ENCODE measurements at regions not wholly inside any gene's neighbourhood (a gene's known extent, or its start where the extent isn't known, plus 50 kb on each side); places are given as distances from the start of the nearest gene placed in this dataset.

DNA sequence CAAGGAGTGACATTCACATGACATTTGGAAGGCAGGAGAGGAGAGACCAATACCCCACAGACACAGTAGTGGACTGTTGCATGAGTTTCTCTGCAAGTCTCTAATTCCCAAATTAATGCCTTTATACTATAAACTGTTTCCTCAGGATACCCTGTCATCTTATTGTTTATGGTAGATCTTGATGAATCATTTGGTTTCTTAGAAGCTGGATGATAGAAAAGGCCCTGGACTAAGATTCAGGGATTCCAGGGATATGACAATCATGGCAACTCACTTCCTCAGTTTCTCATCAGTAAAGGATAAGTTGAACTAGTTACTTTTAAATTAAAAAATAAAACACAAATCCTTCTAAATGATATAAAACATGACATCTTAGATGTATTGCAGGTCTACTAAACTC, 292.5 kb downstream of the TDRD15 start:
- H3K79me2 ChIP-seq (ENCODE audit: insufficient read depth, low read length) = no peaks in the 10 kb centered on the region
- no peaks in the 10 kb centered on the region for H3K9me3 ChIP-seq (ENCODE audit: low read length)
- no peak overlapping the region for H3K9ac ChIP-seq (ENCODE audit: insufficient read depth, low read depth, low read length)
- H3K4me2 ChIP-seq (ENCODE audit: low read depth, low read length) = no peak overlapping the region
- intact Hi-C loops (cut with micrococcal nuclease; ENCODE audit: unreplicated experiment) = no loop called here
- H3K4me3 ChIP-seq (replicated peaks in 1 of 3; ENCODE audit: insufficient read depth in 1 of 3, low read depth in 2 of 3, low read length in 3 of 3) = no peak overlapping the region
- ATAC-seq = no peak
- no peak for DNase-seq (ENCODE audit: low spot score)
- BruUV-seq (replicated peaks) = no TSS peak
- TF ChIP-seq, protein P1, sequence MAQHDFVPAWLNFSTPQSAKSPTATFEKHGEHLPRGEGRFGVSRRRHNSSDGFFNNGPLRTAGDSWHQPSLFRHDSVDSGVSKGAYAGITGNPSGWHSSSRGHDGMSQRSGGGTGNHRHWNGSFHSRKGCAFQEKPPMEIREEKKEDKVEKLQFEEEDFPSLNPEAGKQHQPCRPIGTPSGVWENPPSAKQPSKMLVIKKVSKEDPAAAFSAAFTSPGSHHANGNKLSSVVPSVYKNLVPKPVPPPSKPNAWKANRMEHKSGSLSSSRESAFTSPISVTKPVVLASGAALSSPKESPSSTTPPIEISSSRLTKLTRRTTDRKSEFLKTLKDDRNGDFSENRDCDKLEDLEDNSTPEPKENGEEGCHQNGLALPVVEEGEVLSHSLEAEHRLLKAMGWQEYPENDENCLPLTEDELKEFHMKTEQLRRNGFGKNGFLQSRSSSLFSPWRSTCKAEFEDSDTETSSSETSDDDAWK (CRISPR knock-in tag; IDR thresholded peaks at IDR 0.05) = no peak
- POLR2A ChIA-PET = no interaction called here
- no peak for FAIRE-seq
- peaks cover 11% of the 10 kb centered on the region; the same call in 1 of the 2 replicates for H3K4me1 ChIP-seq (ENCODE audit: insufficient read depth, low read length)
- no peak overlapping the region for H3K27ac ChIP-seq (ENCODE audit: extremely low read length, insufficient read depth, low read length)
- in situ Hi-C loops (cut with HindIII; ENCODE audit: extremely low pct_ligation_motif_present, low pct_unique_long_range_greater_than_20kb) = no loop called here
- CTCF ChIA-PET (ENCODE audit: low intra/inter-chr PET ratio, low total read pairs) = no interaction called here
- H4K20me1 ChIP-seq (ENCODE audit: insufficient read depth, low read length) = no peaks in the 10 kb centered on the region
- no peaks in the 10 kb centered on the region for H3K36me3 ChIP-seq (replicated peaks in 1 of 2; ENCODE audit: control insufficient read depth in 1 of 2, insufficient read depth in 2 of 2, low read length in 2 of 2)
- no peak overlapping the region for H2AFZ ChIP-seq (ENCODE audit: low read length)
- H3K27me3 ChIP-seq (ENCODE audit: control insufficient read depth in 1 of 2, insufficient read depth in 2 of 2, low read length in 2 of 2) = peaks cover 0 to 5% of the 10 kb centered on the region in 2 experiments; a peak in 1 of 5 replicates

DNA sequence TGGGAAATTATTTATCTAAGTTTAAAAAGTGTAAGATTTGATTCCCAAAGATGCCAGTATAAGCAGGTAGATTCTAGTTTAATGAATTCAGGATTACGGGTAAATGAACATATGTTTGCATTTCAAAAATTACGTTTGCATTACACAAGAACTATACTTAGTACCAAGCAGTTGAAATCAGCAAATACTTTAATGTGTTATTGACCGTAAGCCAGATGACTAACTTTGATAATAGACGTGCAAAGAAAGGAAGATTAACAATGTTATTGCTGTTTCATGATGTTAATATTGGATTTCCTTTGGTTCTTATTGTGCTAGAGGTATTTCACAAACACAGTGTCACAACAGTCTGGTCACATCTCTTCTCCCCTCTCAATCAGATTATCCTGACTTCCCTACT, 294.7 kb downstream of the TDRD15 start:
- Histone ChIP-seq H2AFZ (ENCODE audit: low read length) (no peak overlapping the region), H3K4me1 (ENCODE audit: insufficient read depth, low read length) (peaks cover 15% of the 10 kb centered on the region), H3K4me3 (replicated peaks in 1 of 3; ENCODE audit: insufficient read depth in 1 of 3, low read depth in 2 of 3, low read length in 3 of 3) (no peak overlapping the region), H3K27me3 (ENCODE audit: control insufficient read depth in 1 of 2, insufficient read depth in 2 of 2, low read length in 2 of 2) (peaks cover 0 to 5% of the 10 kb centered on the region in 2 experiments; a peak in 1 of 5 replicates), H3K79me2 (ENCODE audit: insufficient read depth, low read length) (no peaks in the 10 kb centered on the region), H3K4me2 (ENCODE audit: low read depth, low read length) (no peak overlapping the region), H3K9me3 (ENCODE audit: low read length) (no peaks in the 10 kb centered on the region), H3K9ac (ENCODE audit: insufficient read depth, low read depth, low read length) (no peak overlapping the region), H4K20me1 (ENCODE audit: insufficient read depth, low read length) (no peaks in the 10 kb centered on the region), H3K36me3 (replicated peaks in 1 of 2; ENCODE audit: control insufficient read depth in 1 of 2, insufficient read depth in 2 of 2, low read length in 2 of 2) (no peaks in the 10 kb centered on the region), H3K27ac (ENCODE audit: extremely low read length, insufficient read depth, low read length) (no peak overlapping the region)
- ChIA-PET CTCF (ENCODE audit: low intra/inter-chr PET ratio, low total read pairs) (no interaction called here), POLR2A (no interaction called here)
- WGBS (ENCODE audit: low lambda C conversion rate) = 13% methylated on average over 4 of the region's 4 CpGs
- no peak for TF ChIP-seq ZMYM4 (CRISPR knock-in tag; IDR thresholded peaks at IDR 0.05)
- TF ChIP-seq, protein P2, sequence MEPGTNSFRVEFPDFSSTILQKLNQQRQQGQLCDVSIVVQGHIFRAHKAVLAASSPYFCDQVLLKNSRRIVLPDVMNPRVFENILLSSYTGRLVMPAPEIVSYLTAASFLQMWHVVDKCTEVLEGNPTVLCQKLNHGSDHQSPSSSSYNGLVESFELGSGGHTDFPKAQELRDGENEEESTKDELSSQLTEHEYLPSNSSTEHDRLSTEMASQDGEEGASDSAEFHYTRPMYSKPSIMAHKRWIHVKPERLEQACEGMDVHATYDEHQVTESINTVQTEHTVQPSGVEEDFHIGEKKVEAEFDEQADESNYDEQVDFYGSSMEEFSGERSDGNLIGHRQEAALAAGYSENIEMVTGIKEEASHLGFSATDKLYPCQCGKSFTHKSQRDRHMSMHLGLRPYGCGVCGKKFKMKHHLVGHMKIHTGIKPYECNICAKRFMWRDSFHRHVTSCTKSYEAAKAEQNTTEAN (CRISPR knock-in tag; conservative IDR thresholded peaks at IDR 0.05) = no peak
- TF ChIP-seq, protein P3, sequence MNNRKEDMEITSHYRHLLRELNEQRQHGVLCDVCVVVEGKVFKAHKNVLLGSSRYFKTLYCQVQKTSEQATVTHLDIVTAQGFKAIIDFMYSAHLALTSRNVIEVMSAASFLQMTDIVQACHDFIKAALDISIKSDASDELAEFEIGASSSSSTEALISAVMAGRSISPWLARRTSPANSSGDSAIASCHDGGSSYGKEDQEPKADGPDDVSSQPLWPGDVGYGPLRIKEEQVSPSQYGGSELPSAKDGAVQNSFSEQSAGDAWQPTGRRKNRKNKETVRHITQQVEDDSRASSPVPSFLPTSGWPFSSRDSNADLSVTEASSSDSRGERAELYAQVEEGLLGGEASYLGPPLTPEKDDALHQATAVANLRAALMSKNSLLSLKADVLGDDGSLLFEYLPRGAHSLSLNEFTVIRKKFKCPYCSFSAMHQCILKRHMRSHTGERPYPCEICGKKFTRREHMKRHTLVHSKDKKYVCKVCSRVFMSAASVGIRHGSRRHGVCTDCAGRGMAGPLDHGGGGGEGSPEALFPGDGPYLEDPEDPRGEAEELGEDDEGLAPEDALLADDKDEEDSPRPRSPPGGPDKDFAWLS (CRISPR knock-in tag; IDR thresholded peaks at IDR 0.05; ENCODE audit: borderline replicate concordance) = no peak
- no TSS peak for BruUV-seq (replicated peaks)
- in situ Hi-C loops (cut with HindIII; ENCODE audit: extremely low pct_ligation_motif_present, low pct_unique_long_range_greater_than_20kb) = no loop called here
- no peak for ATAC-seq
- FAIRE-seq = no peak
- intact Hi-C loops (cut with micrococcal nuclease; ENCODE audit: unreplicated experiment) = no loop called here
- DNase-seq (ENCODE audit: low spot score) = no peak

Data from HepG2 (cell line).